T-helper 1 cell (primary cell): ENCODE measurements at regions not wholly inside any gene's neighbourhood (a gene's known extent, or its start where the extent isn't known, plus 50 kb on each side); places are given as distances from the start of the nearest gene placed in this dataset.

ENCODE experiments used
- DNase-seq, 5 donors: peaks; one replicate each; pipeline ENCODE4 v3.0.0-alpha.2; 2012 to 2020

- DNase-seq = no peak
Measured at GRCh38 chr2:30371772-30372373, 75.2 kb upstream of the LCLAT1 start.

- DNase-seq = no peak
Measured at GRCh38 chr2:30372826-30373225, 74.2 kb upstream of the LCLAT1 start.

GRCh38 chr2:30373881-30374302 is 73.2 kb upstream of the LCLAT1 start:
- DNase-seq = no peak

GRCh38 chr2:30374380-30374779 is 72.7 kb upstream of the LCLAT1 start:
- DNase-seq = no peak

- no peak for DNase-seq
Measured at GRCh38 chr2:30375915-30376314, 71.1 kb upstream of the LCLAT1 start.

- DNase-seq = no peak
Measured at GRCh38 chr2:30379481-30379880, 67.6 kb upstream of the LCLAT1 start.

GRCh38 chr2:30380824-30381223 is 66.2 kb upstream of the LCLAT1 start:
- no peak for DNase-seq

GRCh38 chr2:30382162-30382783 is 64.8 kb upstream of the LCLAT1 start:
- no peak for DNase-seq

- no peak for DNase-seq
Measured at GRCh38 chr2:30382995-30383394, 64.1 kb upstream of the LCLAT1 start.

- no peak for DNase-seq
Measured at GRCh38 chr2:30385327-30385726, 61.7 kb upstream of the LCLAT1 start.

GRCh38 chr2:30392097-30392496 is 54.9 kb upstream of the LCLAT1 start:
- DNase-seq = no peak

- DNase-seq = no peak
Measured at GRCh38 chr2:30393510-30393909, 53.5 kb upstream of the LCLAT1 start.

GRCh38 chr2:30394096-30394495 is 53.0 kb upstream of the LCLAT1 start:
- DNase-seq = no peak

- DNase-seq = no peak
Measured at GRCh38 chr2:30396436-30397232, 50.4 kb upstream of the LCLAT1 start.
